ENCODE measurements at regions not wholly inside any gene's neighbourhood (a gene's known extent, or its start where the extent isn't known, plus 50 kb on each side); places are given as distances from the start of the nearest gene placed in this dataset.
"Not testable (repeated sequence)": the region's sequence is repeated elsewhere in the genome, so short reads cannot be mapped to it uniquely, and the experiment has no call there.

DNA sequence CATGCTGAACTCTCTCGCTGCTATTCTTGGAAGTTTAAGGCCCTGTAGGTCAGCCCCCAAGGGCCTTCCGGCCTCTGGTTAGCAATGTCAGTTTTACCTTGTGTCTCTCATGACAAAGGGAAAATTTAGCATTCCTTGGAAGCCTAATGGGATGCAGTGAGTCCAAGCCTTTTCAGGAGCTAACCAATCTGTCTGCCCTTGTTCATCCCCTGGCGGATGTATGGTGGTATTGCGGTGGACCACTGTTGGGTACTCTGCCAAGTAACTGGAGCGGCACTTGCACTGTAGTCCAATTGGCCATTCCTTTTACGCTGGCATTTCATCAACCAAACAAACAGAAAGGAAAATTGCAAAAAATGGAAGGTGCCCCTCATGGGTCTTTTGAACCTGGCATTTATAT lies 318.4 kb upstream of the NMUR2 start:
- no peak for DNase-seq (ENCODE audit: unreplicated experiment)
- H3K27me3 Mint-ChIP-seq (ENCODE audit: insufficient read depth, unreplicated experiment) = no peaks in the 10 kb centered on the region
- no peaks in the 10 kb centered on the region for H3K36me3 Mint-ChIP-seq (ENCODE audit: insufficient read depth, unreplicated experiment)
- POLR2A ChIA-PET = no interaction called here
- BruUV-seq (replicated peaks) = no TSS peak
- peaks cover 13% of the 10 kb centered on the region for H3K9me3 Mint-ChIP-seq (ENCODE audit: unreplicated experiment)
- TF ChIP-seq, protein P1, sequence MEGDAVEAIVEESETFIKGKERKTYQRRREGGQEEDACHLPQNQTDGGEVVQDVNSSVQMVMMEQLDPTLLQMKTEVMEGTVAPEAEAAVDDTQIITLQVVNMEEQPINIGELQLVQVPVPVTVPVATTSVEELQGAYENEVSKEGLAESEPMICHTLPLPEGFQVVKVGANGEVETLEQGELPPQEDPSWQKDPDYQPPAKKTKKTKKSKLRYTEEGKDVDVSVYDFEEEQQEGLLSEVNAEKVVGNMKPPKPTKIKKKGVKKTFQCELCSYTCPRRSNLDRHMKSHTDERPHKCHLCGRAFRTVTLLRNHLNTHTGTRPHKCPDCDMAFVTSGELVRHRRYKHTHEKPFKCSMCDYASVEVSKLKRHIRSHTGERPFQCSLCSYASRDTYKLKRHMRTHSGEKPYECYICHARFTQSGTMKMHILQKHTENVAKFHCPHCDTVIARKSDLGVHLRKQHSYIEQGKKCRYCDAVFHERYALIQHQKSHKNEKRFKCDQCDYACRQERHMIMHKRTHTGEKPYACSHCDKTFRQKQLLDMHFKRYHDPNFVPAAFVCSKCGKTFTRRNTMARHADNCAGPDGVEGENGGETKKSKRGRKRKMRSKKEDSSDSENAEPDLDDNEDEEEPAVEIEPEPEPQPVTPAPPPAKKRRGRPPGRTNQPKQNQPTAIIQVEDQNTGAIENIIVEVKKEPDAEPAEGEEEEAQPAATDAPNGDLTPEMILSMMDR (IDR thresholded peaks at IDR 0.05; ENCODE audit: unreplicated experiment) = peak; percentile 7
- H3K27ac Mint-ChIP-seq (ENCODE audit: low read depth, unreplicated experiment) = no peak overlapping the region
- H3K4me3 Mint-ChIP-seq (ENCODE audit: unreplicated experiment) = no peak overlapping the region
- no peaks in the 10 kb centered on the region for H3K4me1 Mint-ChIP-seq (ENCODE audit: insufficient read depth, unreplicated experiment)
- intact Hi-C loops (cut with micrococcal nuclease) = no loop called here
- CTCF ChIA-PET = interaction anchor here (0.5 kb wide), 1 partner anchor 787 kb away, joined by 3 read pairs; no protein-coding TSS in a partner anchor

DNA sequence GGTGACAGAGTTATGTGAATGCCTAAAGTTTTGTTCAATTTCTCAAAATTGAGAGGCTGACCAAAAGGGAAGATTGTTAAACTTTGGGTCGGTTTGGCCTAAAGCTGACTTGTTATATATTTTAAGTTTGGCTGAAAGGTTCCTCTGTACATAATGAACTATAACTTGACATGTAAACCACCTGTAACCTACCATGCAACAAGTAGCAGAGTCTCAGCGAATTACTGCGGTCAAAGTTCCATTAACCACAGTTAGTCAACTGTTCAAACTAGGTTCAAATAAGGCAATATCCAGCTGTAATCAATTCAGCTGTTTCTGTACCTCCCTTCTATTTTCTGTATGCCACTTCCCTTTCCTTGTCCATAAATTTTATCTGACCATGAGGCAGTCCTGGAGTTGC lies 325.1 kb upstream of the NMUR2 start:
- POLR2A ChIA-PET = interaction anchor here (0.6 to 0.7 kb wide), 2 partner anchors 27 to 138 kb away, joined by 3 read pairs; no protein-coding TSS in a partner anchor
- no peaks in the 10 kb centered on the region for H3K27me3 Mint-ChIP-seq (ENCODE audit: insufficient read depth, unreplicated experiment)
- TF ChIP-seq, protein P1 (IDR thresholded peaks at IDR 0.05; ENCODE audit: unreplicated experiment) = no peak
- CTCF ChIA-PET = interaction anchor here (0.6 kb wide), 1 partner anchor 103 kb away, joined by 6 read pairs; no protein-coding TSS in a partner anchor
- no peaks in the 10 kb centered on the region for H3K9me3 Mint-ChIP-seq (ENCODE audit: unreplicated experiment)
- no TSS peak for BruUV-seq (replicated peaks)
- no peak overlapping the region for H3K27ac Mint-ChIP-seq (ENCODE audit: low read depth, unreplicated experiment)
- DNase-seq (ENCODE audit: unreplicated experiment) = no peak
- peaks cover 8% of the 10 kb centered on the region for H3K36me3 Mint-ChIP-seq (ENCODE audit: insufficient read depth, unreplicated experiment)
- intact Hi-C loops (cut with micrococcal nuclease) = no loop called here
- H3K4me1 Mint-ChIP-seq (ENCODE audit: insufficient read depth, unreplicated experiment) = no peaks in the 10 kb centered on the region
- no peak overlapping the region for H3K4me3 Mint-ChIP-seq (ENCODE audit: unreplicated experiment)

DNA sequence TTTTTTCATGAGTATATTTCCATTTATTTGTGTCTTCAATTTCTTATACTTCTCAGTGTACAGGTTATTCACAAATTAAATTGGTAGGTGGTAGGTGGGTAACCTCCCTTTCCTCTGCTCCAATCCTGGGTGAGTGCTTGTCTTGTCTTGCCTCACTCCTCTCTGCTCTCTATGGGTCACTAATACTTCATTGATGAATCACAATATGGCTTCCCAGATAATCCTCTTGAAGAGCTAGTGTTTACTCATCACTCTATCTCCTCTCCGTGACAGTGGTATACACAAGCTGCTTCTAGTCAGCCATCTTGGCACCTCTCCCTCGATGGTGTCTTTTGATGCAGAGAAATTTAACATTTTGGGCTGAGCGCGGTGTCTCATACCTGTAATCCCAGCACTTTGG lies 331.8 kb upstream of the NMUR2 start:
- Mint-ChIP-seq H3K27ac (ENCODE audit: low read depth, unreplicated experiment) (no peak overlapping the region), H3K4me1 (ENCODE audit: insufficient read depth, unreplicated experiment) (peaks cover 10% of the 10 kb centered on the region), H3K27me3 (ENCODE audit: insufficient read depth, unreplicated experiment) (no peaks in the 10 kb centered on the region), H3K36me3 (ENCODE audit: insufficient read depth, unreplicated experiment) (no peaks in the 10 kb centered on the region), H3K9me3 (ENCODE audit: unreplicated experiment) (peaks cover 15% of the 10 kb centered on the region), H3K4me3 (ENCODE audit: unreplicated experiment) (no peak overlapping the region)
- ChIA-PET CTCF (interaction anchor here (0.7 kb wide), 1 partner anchor 175 kb away, joined by 3 read pairs; no protein-coding TSS in a partner anchor), POLR2A (interaction anchor here (0.6 kb wide), 1 partner anchor 46 kb away, joined by 3 read pairs; no protein-coding TSS in a partner anchor)
- TF ChIP-seq, protein P1 (IDR thresholded peaks at IDR 0.05; ENCODE audit: unreplicated experiment) = no peak
- BruUV-seq (replicated peaks) = no TSS peak
- DNase-seq (ENCODE audit: unreplicated experiment) = peak; percentile 23
- intact Hi-C loops (cut with micrococcal nuclease) = no loop called here

DNA sequence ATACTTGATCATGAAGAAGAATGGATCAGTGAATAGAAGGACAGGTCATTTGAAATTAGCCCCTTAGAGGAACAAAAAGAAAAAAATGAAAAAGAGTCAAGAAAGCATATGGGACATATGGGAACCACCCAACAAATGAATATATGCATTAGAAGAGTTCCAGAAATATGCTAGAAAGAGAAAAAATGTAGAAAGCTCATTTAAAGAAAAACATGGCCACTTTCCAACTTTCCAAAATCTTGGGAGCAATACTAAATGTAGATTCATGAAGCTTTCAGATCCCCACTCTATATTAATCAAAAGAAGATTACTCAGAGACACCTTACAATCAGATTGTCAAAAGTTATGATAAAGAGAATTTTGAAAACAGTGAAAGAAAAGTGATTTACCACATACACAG lies 334.8 kb upstream of the NMUR2 start:
- Mint-ChIP-seq H3K27ac (ENCODE audit: low read depth, unreplicated experiment) (no peak overlapping the region), H3K36me3 (ENCODE audit: insufficient read depth, unreplicated experiment) (no peaks in the 10 kb centered on the region), H3K9me3 (ENCODE audit: unreplicated experiment) (peaks cover 21% of the 10 kb centered on the region), H3K4me1 (ENCODE audit: insufficient read depth, unreplicated experiment) (peaks cover 10% of the 10 kb centered on the region), H3K4me3 (ENCODE audit: unreplicated experiment) (no peak overlapping the region), H3K27me3 (ENCODE audit: insufficient read depth, unreplicated experiment) (no peaks in the 10 kb centered on the region)
- ChIA-PET POLR2A (interaction anchor here (0.6 kb wide), 1 partner anchor 56 kb away, joined by 3 read pairs; no protein-coding TSS in a partner anchor), CTCF (interaction anchor here (0.6 to 1.4 kb wide), 4 partner anchors 49 to 1234 kb away, joined by 3 read pairs; no protein-coding TSS in a partner anchor)
- intact Hi-C loops (cut with micrococcal nuclease) = no loop called here
- DNase-seq (ENCODE audit: unreplicated experiment) = no peak
- no TSS peak for BruUV-seq (replicated peaks)
- TF ChIP-seq, protein P1 (IDR thresholded peaks at IDR 0.05; ENCODE audit: unreplicated experiment) = no peak

DNA sequence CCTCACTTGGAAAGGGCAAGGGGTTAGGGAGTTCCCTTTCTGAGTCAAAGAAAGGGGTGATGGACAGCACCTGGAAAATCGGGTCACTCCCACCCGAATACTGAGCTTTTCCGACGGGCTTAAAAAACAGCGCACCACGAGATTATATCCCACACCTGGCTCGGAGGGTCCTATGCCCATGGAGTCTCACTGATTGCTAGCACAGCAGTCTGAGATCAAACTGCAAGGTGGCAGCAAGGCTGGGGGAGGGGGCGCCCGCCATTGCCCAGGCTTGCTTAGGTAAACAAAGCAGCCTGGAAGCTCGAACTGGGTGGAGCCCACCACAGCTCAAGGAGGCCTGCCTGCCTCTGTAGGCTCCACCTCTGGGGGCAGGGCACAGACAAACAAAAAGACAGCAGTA lies 336.0 kb upstream of the NMUR2 start:
- intact Hi-C loops (cut with micrococcal nuclease); H3K27ac Mint-ChIP-seq (ENCODE audit: low read depth, unreplicated experiment); CTCF ChIA-PET; DNase-seq (ENCODE audit: unreplicated experiment); H3K27me3 Mint-ChIP-seq (ENCODE audit: insufficient read depth, unreplicated experiment); H3K4me1 Mint-ChIP-seq (ENCODE audit: insufficient read depth, unreplicated experiment); BruUV-seq (replicated peaks); H3K36me3 Mint-ChIP-seq (ENCODE audit: insufficient read depth, unreplicated experiment): not testable (repeated sequence)
- peaks cover 21% of the 10 kb centered on the region for H3K9me3 Mint-ChIP-seq (ENCODE audit: unreplicated experiment)
- peak overlapping the region; percentile 50 for H3K4me3 Mint-ChIP-seq (ENCODE audit: unreplicated experiment)
- POLR2A ChIA-PET = interaction anchor here (0.6 kb wide), 1 partner anchor 399 kb away, joined by 3 read pairs; no protein-coding TSS in a partner anchor

DNA sequence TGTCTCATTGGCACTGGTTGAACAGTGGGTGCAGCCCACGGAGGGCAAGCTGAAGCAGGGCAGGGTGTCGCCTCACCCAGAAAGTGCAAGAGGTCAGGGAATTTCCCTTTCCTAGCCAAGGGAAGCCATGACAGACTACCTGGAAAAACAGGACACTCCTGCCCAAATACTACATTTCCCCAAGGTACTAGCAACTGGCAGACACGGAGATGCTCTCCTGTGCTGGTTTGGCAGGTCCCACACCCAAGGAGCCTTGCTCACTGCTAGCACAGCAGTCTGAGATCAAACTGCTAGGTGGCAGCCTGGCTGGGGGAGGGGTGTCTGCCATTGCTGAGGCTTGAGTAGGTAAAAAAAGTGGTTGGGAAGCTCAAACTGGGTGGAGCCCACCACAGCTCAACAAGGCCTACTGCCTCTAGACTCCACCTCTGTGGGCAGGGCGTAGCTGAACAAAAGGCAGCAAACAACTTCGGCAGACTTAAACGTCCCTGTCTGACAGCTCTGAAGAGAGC lies 382.7 kb upstream of the NMUR2 start:
- H3K27me3 Mint-ChIP-seq (ENCODE audit: insufficient read depth, unreplicated experiment); BruUV-seq (replicated peaks); H3K27ac Mint-ChIP-seq (ENCODE audit: low read depth, unreplicated experiment); POLR2A ChIA-PET; DNase-seq (ENCODE audit: unreplicated experiment); intact Hi-C loops (cut with micrococcal nuclease); H3K4me1 Mint-ChIP-seq (ENCODE audit: insufficient read depth, unreplicated experiment); H3K4me3 Mint-ChIP-seq (ENCODE audit: unreplicated experiment); H3K36me3 Mint-ChIP-seq (ENCODE audit: insufficient read depth, unreplicated experiment): not testable (repeated sequence)
- CTCF ChIA-PET = interaction anchor here (0.8 to 1.3 kb wide), 2 partner anchors 227 to 361 kb away, joined by 3 read pairs; no protein-coding TSS in a partner anchor
- peaks cover 17% of the 10 kb centered on the region for H3K9me3 Mint-ChIP-seq (ENCODE audit: unreplicated experiment)
